Activated CD8-positive, alpha-beta memory T cell treated with anti-CD3 and anti-CD28 coated beads for 36 hours (primary cell): ENCODE measurements at regions not wholly inside any gene's neighbourhood (a gene's known extent, or its start where the extent isn't known, plus 50 kb on each side); places are given as distances from the start of the nearest gene placed in this dataset.

ENCODE experiments used
- CTCF ChIA-PET: fragments of 350-600 bp; sonication (Branson Sonifier 250); formaldehyde crosslinking; loops from one replicate; lab custom pipeline; 2021; ENCODE audit warnings: antibody characterized with exemption; lab: Charles Lee
- POLR2A ChIA-PET: fragments of 350-600 bp; sonication (Branson Sonifier 250); formaldehyde crosslinking; loops from one replicate; lab custom pipeline; 2021; ENCODE audit warnings: antibody characterized with exemption; lab: Charles Lee

DNA sequence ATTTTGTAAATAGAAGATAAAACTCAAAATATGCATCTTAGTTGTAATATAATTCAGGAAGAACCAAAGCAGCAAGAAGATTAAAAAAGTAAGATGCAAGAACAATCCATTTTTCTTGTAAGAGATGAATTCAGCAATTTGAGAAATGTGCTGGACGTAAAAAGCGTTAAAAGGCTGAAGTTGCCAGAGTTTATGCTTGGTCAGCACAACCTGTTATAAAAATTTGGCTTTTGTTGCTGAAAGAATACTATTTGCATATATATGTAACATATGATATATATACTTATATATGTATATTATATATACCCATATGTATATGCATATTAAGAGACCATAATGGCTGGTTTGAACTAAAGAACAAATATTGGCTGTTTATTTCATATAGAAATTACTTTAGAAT lies 449.6 kb upstream of the FAM241A start:
- POLR2A ChIA-PET: no interaction called here

DNA sequence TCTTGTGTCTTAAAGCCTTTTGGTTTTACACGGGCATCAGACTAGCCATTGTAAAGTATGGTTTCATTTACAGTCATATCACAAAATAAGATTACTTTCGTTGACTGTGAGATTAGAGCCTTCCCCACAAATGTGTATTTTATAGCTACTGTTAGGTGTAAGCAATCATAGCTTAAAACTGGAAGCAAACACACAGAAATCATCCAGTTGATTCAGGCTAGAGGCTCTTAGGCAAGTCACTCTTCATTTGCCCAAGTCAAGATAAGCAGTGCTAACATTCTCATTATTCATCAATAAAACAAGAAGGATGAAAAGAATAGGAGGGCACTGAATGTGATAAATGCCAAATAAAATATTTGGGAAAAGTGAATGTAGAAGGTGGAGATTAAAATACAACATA lies 448.7 kb upstream of the FAM241A start:
- POLR2A ChIA-PET: no interaction called here
- CTCF ChIA-PET: no interaction called here

More for the DNA sequence above, 449.6 kb upstream of the FAM241A start:
- CTCF ChIA-PET: no interaction called here

DNA sequence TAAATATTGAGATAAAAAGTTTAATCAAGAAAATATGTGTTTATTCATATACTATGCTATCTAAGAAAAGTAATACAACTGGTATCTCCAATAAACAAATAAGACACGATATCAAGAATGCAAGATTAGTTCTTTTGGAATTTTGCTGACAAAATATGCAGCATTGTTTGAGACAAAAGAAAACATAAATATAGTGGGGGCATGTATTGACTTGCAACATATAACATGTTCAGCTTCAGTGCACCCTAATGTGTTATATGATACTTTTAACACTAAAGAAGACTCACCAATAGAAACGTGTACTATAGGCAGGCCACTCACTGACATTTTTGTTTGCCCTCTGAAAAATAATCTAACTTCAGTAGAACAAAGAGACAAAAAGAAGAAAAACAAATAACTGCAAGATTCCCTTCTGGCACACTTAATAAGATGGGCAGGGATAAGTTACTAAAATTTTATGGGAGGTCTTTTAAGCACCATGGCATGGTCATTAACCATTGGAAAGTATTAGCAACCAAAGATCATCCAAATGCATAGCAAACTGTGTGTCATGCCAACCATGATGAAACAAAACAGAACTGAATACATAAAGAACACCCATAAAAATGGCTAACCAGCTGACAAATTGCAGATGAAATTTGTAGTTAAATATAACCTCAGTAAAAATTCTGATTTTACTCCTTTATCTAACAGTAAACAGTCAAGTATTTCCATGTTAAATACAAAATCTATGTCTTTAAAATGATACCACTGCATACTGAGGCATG lies 447.9 kb upstream of the FAM241A start:
- ChIA-PET POLR2A (no interaction called here), CTCF (no interaction called here)

DNA sequence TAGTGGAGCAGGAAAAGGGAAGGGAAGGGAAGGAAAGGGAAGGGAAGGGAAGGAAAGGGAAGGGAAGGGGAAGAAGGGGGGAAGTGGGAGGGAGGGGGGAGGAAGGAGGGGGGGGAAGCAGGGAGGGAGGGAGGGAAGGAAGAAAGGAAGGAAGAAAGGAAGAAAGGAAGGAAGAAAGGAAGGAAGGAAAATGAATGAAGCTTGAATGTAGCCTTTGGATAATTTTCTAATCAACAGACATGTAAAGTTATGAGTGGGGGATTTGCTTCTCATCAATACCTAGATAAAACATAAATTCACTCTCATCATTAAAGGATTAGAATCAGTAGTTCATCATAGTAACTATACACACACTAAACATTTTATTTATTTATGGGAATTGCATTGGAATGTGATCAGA lies 446.9 kb upstream of the FAM241A start:
- ChIA-PET POLR2A (no interaction called here), CTCF (no interaction called here)

DNA sequence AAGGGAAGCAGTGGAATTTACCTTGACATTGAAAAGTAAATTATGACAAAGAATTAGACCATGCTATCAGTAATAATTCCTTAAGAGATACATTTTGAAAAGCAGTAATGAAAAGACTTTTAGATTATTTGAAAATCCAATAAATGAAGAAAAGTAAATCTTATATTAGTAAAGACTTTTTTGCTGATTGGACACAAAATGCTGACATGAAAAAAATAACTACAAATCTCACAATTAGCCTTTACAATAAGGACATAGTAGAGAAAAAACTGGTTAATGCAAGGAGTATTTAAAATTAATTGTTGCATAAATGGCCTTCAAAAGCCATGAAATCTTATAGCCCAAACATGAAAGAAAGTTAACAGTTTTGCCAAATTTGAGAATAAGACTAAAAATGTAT lies 446.1 kb upstream of the FAM241A start:
- ChIA-PET CTCF (no interaction called here), POLR2A (no interaction called here)

DNA sequence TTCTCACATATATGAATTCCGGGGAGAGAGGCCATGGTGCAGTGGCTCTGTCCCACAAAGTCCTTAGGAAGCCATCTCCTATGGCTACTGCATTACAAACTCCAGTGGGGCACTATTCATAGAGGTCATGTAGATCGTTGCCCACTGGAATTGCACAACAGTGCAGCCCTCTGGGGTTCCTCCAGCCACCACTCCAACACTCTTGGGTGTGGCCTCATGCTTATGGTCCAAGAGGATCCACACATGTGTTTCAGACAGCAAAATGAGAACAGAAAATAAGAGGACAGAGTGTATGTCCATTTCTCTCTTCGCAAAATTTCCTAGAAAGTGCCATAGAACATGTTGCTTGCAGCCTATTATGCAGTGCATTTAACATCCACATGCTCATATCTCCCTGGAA lies 444.2 kb upstream of the FAM241A start:
- POLR2A ChIA-PET: no interaction called here
- CTCF ChIA-PET: no interaction called here

DNA sequence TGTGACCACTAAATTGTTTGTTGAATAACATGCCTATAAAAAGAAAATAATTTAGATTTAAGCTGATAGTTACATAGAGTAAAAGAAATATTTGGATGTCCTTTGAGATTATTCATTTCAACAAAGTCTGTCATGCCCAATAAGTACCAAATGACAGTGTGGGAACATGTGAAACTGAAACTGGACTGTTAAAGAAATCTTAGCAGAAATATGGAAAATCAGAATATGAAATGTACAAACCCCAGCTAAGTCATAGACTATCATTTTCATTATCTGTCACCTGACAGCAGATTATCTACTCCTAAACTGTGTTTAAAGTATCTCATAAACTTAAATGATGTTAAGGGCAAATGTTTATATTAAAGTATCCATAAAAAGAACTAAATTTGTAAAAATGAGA lies 437.8 kb upstream of the FAM241A start:
- CTCF ChIA-PET: no interaction called here

DNA sequence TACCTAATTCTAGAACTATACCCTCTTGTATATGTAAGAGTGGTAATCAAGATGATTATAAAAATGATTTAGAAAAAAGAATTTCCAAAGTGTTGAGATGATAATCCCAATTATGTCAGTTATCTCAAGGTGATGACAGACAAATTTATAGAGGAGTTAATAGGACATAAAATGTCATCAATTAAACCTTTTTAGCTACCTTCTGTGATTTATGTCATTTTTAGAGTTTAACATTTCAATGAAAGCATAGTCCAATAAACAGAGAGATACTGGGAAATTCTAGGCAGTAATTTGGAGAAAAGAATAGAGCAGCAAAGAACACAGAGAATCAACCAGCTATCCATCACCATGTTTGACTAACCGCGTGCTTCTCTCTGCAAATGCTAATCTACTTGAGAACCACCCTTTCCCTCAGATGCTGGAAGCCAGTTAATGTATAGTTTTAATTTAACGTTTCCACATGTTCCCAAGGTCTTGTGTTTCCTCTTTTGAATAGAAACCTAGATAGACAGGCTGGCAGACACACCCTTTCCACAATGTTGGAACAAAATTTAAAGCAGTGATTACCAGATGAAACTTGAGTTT lies 433.1 kb upstream of the FAM241A start:
- POLR2A ChIA-PET: no interaction called here
- CTCF ChIA-PET: no interaction called here

More for the DNA sequence above, 437.8 kb upstream of the FAM241A start:
- POLR2A ChIA-PET: no interaction called here

DNA sequence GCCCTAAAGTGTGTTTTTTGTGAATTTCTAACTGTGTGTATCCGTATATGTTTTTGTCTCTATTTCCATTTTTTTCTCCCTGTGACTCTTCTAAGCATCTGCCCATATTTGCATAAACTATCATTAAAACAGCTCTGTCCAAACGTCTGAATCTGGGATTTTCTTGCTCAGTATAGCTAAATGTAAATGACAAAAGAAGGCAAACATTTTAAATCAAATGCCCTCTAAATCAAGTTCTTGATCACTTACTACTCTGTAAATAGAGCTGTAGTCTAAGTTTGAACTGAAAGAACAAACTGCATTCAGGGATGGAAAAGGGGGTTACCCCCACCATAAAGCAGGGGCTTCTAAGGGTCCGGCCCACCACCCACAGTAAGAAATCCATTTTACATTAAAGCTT lies 432.0 kb upstream of the FAM241A start:
- CTCF ChIA-PET: no interaction called here
- POLR2A ChIA-PET: no interaction called here

DNA sequence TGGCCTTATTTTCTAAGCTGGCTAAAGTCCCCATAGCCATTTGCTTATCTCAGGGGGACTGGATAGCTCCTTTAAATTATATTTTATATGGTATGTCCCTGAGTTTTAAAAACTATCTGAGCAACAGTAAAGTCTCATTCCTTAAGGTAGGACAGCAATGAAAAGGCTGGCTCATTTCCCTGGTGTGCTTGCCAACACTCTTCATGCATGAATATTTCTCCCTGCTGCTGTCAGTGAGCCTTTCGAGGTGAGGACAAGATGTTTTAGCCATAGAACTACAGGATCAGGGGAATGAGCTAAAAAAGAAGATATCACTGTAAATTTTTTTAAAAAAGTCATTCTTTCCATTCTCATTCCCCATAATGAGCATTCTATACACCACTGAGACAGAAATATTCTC lies 427.3 kb upstream of the FAM241A start:
- CTCF ChIA-PET: no interaction called here
- POLR2A ChIA-PET: no interaction called here

DNA sequence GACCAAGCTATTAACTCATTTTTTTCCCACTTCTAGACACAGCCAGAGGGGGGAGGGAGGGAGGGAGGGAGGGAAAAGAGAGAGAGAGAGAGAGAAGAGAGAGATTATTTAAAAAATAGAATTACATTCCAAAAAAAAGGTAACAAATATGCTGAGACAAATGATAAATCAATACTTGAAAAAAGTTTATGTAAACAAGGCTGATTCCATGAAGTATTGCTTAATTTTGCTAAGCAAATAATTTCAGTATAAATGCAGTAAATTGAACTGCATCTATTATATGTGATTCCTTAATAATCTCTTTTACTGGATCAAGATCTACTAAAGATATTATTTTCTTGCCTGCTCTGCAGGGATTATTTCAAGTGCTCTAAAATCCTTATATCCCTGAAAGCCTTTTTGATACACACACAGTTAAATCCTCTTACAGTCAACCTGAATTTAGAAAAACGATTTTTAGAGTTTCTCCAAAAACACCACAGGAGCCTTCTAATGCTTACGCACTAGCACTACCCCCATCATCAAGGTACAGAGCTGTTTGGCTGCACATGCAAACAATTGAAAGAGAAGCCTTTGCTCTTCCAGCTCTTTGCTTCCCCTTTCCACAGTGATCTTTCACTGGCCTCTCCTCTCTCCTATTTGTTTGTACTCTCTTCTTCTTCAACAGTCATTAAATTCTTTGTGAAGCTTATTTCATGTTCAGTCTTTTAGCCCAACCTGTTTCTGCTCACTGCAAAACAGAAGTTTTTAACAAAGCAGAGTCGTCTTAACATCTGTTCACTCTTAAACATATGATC lies 426.3 kb upstream of the FAM241A start:
- CTCF ChIA-PET: no interaction called here

DNA sequence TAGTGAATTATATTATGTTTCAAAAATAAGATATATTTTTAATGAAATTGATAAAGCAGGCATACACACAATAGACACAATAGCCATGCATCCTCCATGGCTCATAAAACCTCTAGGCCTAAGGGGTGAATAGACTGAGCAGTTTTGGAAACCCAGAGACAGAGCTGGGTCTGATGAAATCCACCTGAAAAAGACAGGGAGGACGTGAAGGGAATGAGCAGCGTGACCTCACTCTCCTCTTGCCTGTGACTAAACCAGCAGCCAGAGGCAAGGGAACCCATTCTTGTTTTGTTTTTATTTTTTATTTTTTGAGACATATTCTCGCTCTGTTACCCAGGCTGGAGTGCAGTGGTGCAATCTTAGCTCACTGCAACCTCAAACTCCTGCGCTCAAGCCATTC lies 424.4 kb upstream of the FAM241A start:
- POLR2A ChIA-PET: no interaction called here
- CTCF ChIA-PET: no interaction called here

More for the DNA sequence above, 426.3 kb upstream of the FAM241A start:
- POLR2A ChIA-PET: no interaction called here

DNA sequence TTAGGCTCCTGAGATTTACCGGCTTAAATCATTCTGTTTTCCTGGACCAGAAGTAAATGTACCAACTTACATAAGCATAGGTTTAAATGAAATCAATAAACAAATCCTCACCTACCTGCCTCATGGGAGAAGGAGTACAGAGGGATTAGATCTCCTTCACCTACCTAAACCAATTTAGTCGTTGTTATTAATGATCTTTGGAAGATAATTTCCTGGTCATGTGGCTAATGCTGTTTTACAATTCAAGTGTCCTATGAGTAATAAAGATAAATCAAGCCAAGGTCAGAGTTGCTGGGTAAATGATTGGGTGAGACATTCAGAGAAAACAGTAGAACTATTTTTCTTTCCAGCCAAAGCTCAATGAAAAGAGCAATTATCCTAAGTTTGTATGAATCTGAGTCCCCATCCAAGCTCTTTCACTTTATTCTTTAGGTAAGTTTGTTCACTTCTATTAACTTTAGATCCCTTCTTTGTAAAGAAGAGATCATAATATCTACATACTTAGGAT lies 423.0 kb upstream of the FAM241A start:
- ChIA-PET CTCF (no interaction called here), POLR2A (no interaction called here)

DNA sequence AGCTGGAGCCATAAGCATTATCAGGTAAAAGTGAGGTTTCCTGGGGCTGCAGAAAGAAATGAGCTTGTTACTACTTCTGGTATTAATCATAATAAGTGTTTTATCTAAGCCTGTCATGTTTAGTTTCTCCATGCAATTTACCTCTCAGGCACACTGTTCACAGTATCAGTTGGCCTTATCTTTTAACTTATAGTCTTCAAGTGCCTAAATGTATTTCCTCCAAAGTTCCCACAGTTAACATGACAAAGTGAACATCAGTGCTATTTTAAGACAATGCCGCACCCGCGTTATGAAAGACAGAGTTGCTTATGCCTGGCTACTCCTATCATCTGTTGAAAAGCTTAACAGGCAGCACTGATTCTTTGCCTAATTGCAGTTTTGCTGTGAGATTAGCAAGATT lies 408.7 kb upstream of the FAM241A start:
- CTCF ChIA-PET: no interaction called here
- POLR2A ChIA-PET: no interaction called here

DNA sequence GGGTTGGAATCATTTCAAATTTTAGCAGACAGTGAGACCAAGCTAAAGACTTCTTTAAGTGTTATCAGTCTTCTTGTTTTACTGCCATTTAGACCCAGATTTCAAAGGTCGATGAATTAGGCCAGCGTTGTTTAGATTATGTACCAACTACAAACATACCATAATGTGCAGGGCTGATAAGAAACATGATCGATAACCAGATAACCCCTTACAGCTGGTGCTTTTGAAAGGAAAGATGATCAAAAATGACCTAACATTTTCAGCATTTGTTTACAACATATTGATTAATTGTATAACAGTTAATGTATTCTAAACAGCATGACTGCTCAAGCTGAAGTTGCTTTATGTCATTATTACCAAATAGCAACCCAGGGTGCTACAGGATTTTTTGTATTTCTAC lies 400.4 kb upstream of the FAM241A start:
- ChIA-PET POLR2A (no interaction called here), CTCF (no interaction called here)

DNA sequence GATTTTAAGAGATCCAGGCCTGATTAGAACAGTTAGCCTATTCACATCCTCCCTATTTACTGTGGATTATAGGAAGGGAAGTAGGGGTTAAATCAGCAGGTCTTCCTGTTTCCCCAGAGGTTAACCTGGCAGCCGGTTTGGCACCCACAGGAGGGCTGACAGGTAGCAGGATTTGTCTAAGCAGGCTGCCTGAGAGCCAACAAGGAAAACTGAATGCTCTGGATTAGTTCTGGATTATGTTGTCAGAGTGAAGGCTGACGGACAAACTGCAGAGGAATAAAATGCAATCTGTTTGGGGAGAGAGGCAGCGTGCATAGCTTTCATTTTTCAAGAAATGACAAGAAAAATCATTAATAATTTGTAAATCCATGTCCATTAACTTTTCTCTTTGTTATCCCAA lies 397.1 kb upstream of the FAM241A start:
- ChIA-PET CTCF (no interaction called here), POLR2A (no interaction called here)

DNA sequence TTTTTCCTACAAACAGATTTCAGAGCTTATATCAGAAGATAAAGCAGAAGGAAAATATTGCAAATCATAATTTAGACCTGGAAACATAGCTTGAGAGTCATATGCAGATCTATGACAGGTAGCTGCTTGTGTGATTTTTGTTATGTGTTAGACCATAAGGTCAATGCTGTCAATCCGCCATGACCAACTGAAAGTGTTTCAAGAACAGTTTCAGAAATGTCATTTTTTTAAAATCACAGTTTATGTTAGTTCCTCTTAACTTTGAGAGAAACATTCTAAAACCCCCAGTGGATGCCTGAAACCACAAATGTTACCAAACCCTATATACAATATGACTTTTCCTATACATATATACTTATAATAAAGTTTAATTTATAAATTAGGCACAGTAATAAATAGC lies 391.3 kb upstream of the FAM241A start:
- POLR2A ChIA-PET: no interaction called here
- CTCF ChIA-PET: no interaction called here

DNA sequence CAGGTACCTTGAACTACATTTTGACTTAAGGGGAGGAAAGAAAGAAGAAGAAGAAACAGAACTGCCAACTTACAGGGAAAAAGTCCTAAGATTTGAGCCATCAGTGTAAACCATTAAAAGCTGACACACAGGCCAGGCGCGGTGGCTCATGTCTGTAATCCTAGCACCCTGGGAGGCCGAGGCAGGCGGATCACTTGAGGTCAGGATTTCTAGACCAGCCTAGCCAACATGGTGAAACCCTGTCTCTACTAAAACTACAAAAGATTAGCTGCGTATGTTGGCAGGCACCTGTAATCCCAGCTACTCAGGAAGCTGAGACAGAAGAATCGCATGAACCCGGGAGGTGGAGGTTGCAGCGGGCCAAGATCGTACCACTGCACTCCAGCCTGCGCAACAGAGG lies 389.7 kb upstream of the FAM241A start:
- ChIA-PET POLR2A (no interaction called here), CTCF (no interaction called here)

DNA sequence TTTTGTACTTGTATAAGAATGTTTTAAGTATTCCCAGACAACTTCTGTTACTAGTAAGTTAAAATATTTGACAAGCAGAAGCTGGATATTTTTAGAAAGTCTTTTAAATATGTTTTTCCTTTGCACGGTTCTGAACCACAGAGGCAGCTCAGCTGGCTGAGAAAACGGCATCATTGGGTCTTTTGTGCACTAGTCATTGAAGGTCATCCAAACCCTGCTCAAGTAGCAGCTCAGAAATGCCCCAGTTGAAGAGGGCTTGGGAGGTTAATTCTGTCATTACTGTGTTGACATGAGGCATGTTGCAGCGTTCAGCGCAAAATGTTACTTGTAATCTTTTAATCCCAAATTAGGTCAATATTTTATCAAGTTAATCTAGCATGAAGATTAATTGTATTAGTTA lies 383.7 kb upstream of the FAM241A start:
- POLR2A ChIA-PET: no interaction called here

DNA sequence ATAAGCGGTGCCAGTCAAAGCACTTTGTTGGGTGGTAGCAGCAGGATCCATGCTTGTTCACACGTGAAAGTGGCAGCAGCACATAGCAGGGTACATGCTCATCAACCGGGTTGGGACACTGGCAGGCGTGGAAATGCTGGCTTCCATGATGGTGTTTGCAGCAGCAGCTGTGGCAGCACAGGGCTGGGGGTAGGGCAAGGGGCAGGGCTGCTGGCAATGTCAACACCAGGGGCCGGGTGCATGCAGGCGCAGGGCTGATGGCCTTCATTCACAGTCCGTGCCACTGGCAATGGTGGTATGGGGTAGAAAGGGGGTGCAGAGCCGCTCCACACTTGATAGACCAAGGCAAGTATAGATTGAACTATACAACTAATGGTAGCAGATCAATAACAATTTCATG lies 374.7 kb upstream of the FAM241A start:
- CTCF ChIA-PET: no interaction called here

More for the DNA sequence above, 383.7 kb upstream of the FAM241A start:
- CTCF ChIA-PET: no interaction called here

DNA sequence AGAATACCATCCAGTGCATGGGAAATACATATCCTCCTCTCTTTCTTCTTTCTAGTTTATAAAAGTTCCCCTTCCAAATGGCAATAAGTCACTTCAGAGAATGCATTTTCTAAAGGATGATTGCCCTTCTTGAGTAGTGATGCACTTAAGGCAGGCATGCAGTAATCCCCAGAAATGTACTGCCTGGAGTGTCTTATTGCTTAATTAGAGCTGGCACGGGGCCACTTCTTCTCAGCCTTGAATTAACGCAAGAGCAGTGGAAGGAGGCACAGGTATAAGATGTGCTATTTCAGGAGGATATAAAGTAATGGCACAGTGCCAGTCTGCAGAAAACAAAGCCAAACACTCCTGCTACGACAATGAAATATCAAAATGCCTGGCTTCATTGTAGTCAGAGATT lies 371.4 kb upstream of the FAM241A start:
- ChIA-PET CTCF (no interaction called here), POLR2A (no interaction called here)

More for the DNA sequence above, 374.7 kb upstream of the FAM241A start:
- POLR2A ChIA-PET: no interaction called here
